Activated naive CD4-positive, alpha-beta T cell treated with anti-CD3 and anti-CD28 coated beads for 36 hours (primary cell): ENCODE measurements at regions not wholly inside any gene's neighbourhood (a gene's known extent, or its start where the extent isn't known, plus 50 kb on each side); places are given as distances from the start of the nearest gene placed in this dataset.

ENCODE experiments used
- CTCF ChIA-PET: fragments of 350-600 bp; sonication (Branson Sonifier 250); formaldehyde crosslinking; loops from one replicate; lab custom pipeline; 2021; ENCODE audit warnings: antibody characterized with exemption; lab: Charles Lee
- DNase-seq: peaks from one replicate; pipeline ENCODE4 v3.0.0-alpha.2; 2020
- H3K27ac Mint-ChIP-seq: one replicate; pipeline ENCODE4 v1.8.0; 2021; ENCODE audit warnings: mild to moderate bottlenecking, mixed read lengths
- H3K27me3 Mint-ChIP-seq: one replicate; pipeline ENCODE4 v1.8.0; 2021; ENCODE audit warnings: low read depth, mixed read lengths
- H3K36me3 Mint-ChIP-seq: one replicate; pipeline ENCODE4 v1.8.0; 2021; ENCODE audit warnings: low read depth, mixed read lengths
- H3K4me1 Mint-ChIP-seq: one replicate; pipeline ENCODE4 v1.8.0; 2021; ENCODE audit warnings: low read depth, mixed read lengths
- H3K4me3 Mint-ChIP-seq: one replicate; pipeline ENCODE4 v1.8.0; 2021; ENCODE audit warnings: mild to moderate bottlenecking, moderate library complexity, mixed read lengths
- H3K9me3 Mint-ChIP-seq: one replicate; pipeline ENCODE4 v1.8.0; 2021; ENCODE audit warnings: mixed read lengths
- intact Hi-C: fragments of 100-400 bp; cut with micrococcal nuclease; formaldehyde crosslinking; loops from one replicate; pipeline ENCODE4 v1.15.1; 2023

- Mint-ChIP-seq H3K27me3 (no peaks in the 10 kb centered on the region), H3K9me3 (peaks cover under 1% of the 10 kb centered on the region), H3K4me3 (no peak overlapping the region), H3K4me1 (no peaks in the 10 kb centered on the region), H3K27ac (no peak overlapping the region), H3K36me3 (no peaks in the 10 kb centered on the region)
- DNase-seq, result no peak
- CTCF ChIA-PET, result no interaction called here
- intact Hi-C loops, result no loop called here
Observed at GRCh38 chr7:40966693-40967092, 736.2 kb downstream of the INHBA start.

GRCh38 chr7:40965774-40966173 is 737.1 kb downstream of the INHBA start:
- Mint-ChIP-seq H3K9me3 (peaks cover 3% of the 10 kb centered on the region), H3K4me1 (no peaks in the 10 kb centered on the region), H3K36me3 (no peaks in the 10 kb centered on the region), H3K4me3 (no peak overlapping the region), H3K27me3 (no peaks in the 10 kb centered on the region), H3K27ac (no peak overlapping the region)
- CTCF ChIA-PET, result no interaction called here
- DNase-seq, result no peak
- intact Hi-C loops, result no loop called here

GRCh38 chr7:40965016-40965415 is 737.9 kb downstream of the INHBA start:
- H3K4me1 Mint-ChIP-seq, result no peaks in the 10 kb centered on the region
- no peak overlapping the region for H3K27ac Mint-ChIP-seq
- DNase-seq, result no peak
- CTCF ChIA-PET, result no interaction called here
- H3K9me3 Mint-ChIP-seq, result peaks cover 3% of the 10 kb centered on the region
- intact Hi-C loops, result no loop called here
- H3K4me3 Mint-ChIP-seq, result no peak overlapping the region
- H3K27me3 Mint-ChIP-seq, result no peaks in the 10 kb centered on the region
- H3K36me3 Mint-ChIP-seq, result no peaks in the 10 kb centered on the region

- peaks cover 3% of the 10 kb centered on the region for H3K9me3 Mint-ChIP-seq
Observed at GRCh38 chr7:40964610-40965009, 738.3 kb downstream of the INHBA start.

GRCh38 chr7:40959955-40960354 is 742.9 kb downstream of the INHBA start:
- H3K36me3 Mint-ChIP-seq, result no peaks in the 10 kb centered on the region
- intact Hi-C loops, result no loop called here
- no peak overlapping the region for H3K27ac Mint-ChIP-seq

More at GRCh38 chr7:40964610-40965009, 738.3 kb downstream of the INHBA start:
- no peak for DNase-seq
- Mint-ChIP-seq H3K4me1 (no peaks in the 10 kb centered on the region), H3K36me3 (no peaks in the 10 kb centered on the region), H3K27me3 (no peaks in the 10 kb centered on the region), H3K4me3 (no peak overlapping the region), H3K27ac (no peak overlapping the region)
- CTCF ChIA-PET, result no interaction called here
- intact Hi-C loops, result no loop called here

GRCh38 chr7:40948239-40948638 is 754.7 kb downstream of the INHBA start:
- Mint-ChIP-seq H3K27me3 (no peaks in the 10 kb centered on the region), H3K9me3 (peaks cover 38% of the 10 kb centered on the region), H3K27ac (no peak overlapping the region), H3K36me3 (peaks cover 3% of the 10 kb centered on the region), H3K4me1 (no peaks in the 10 kb centered on the region), H3K4me3 (no peak overlapping the region)
- no peak for DNase-seq
- CTCF ChIA-PET, result no interaction called here
- intact Hi-C loops, result no loop called here

More at GRCh38 chr7:40959955-40960354, 742.9 kb downstream of the INHBA start:
- Mint-ChIP-seq H3K4me1 (no peaks in the 10 kb centered on the region), H3K27me3 (no peaks in the 10 kb centered on the region), H3K4me3 (no peak overlapping the region), H3K9me3 (peaks cover 11% of the 10 kb centered on the region)
- CTCF ChIA-PET, result no interaction called here
- no peak for DNase-seq

- Mint-ChIP-seq H3K4me1 (no peaks in the 10 kb centered on the region), H3K36me3 (peaks cover 3% of the 10 kb centered on the region), H3K9me3 (peaks cover 38% of the 10 kb centered on the region), H3K27ac (no peak overlapping the region), H3K4me3 (no peak overlapping the region), H3K27me3 (no peaks in the 10 kb centered on the region)
- CTCF ChIA-PET, result no interaction called here
- intact Hi-C loops, result no loop called here
- no peak for DNase-seq
Observed at GRCh38 chr7:40947566-40947965, 755.3 kb downstream of the INHBA start.

- H3K27ac Mint-ChIP-seq, result no peak overlapping the region
- no peak overlapping the region for H3K4me3 Mint-ChIP-seq
- CTCF ChIA-PET, result no interaction called here
- H3K36me3 Mint-ChIP-seq, result peaks cover 3% of the 10 kb centered on the region
- H3K4me1 Mint-ChIP-seq, result no peaks in the 10 kb centered on the region
- peaks cover 36% of the 10 kb centered on the region for H3K9me3 Mint-ChIP-seq
- intact Hi-C loops, result no loop called here
- no peaks in the 10 kb centered on the region for H3K27me3 Mint-ChIP-seq
- no peak for DNase-seq
Observed at GRCh38 chr7:40946549-40946948, 756.3 kb downstream of the INHBA start.

- intact Hi-C loops, result no loop called here
- Mint-ChIP-seq H3K4me3 (no peak overlapping the region), H3K27me3 (no peaks in the 10 kb centered on the region), H3K36me3 (peaks cover 3% of the 10 kb centered on the region), H3K27ac (no peak overlapping the region), H3K9me3 (peaks cover 38% of the 10 kb centered on the region), H3K4me1 (no peaks in the 10 kb centered on the region)
- no peak for DNase-seq
- CTCF ChIA-PET, result no interaction called here
Observed at GRCh38 chr7:40945788-40946187, 757.1 kb downstream of the INHBA start.

GRCh38 chr7:40944981-40945585 is 757.8 kb downstream of the INHBA start:
- H3K27ac Mint-ChIP-seq, result no peak overlapping the region
- CTCF ChIA-PET, result interaction anchor here (0.6 kb wide), 1 partner anchor 769 kb away, joined by 3 read pairs; no protein-coding TSS in a partner anchor
- peaks cover 3% of the 10 kb centered on the region for H3K36me3 Mint-ChIP-seq
- intact Hi-C loops, result no loop called here
- no peak for DNase-seq
- no peaks in the 10 kb centered on the region for H3K27me3 Mint-ChIP-seq
- peaks cover 34% of the 10 kb centered on the region for H3K9me3 Mint-ChIP-seq
- no peaks in the 10 kb centered on the region for H3K4me1 Mint-ChIP-seq
- H3K4me3 Mint-ChIP-seq, result no peak overlapping the region

GRCh38 chr7:40937879-40938278 is 765.0 kb downstream of the INHBA start:
- Mint-ChIP-seq H3K9me3 (peaks cover 4% of the 10 kb centered on the region), H3K36me3 (no peaks in the 10 kb centered on the region), H3K4me1 (no peaks in the 10 kb centered on the region), H3K27ac (no peak overlapping the region), H3K4me3 (no peak overlapping the region), H3K27me3 (no peaks in the 10 kb centered on the region)
- intact Hi-C loops, result no loop called here
- CTCF ChIA-PET, result no interaction called here
- DNase-seq, result no peak

- Mint-ChIP-seq H3K4me3 (no peak overlapping the region), H3K27ac (no peak overlapping the region), H3K4me1 (no peaks in the 10 kb centered on the region), H3K27me3 (no peaks in the 10 kb centered on the region), H3K9me3 (peaks cover 7% of the 10 kb centered on the region), H3K36me3 (no peaks in the 10 kb centered on the region)
- no peak for DNase-seq
- intact Hi-C loops, result no loop called here
- CTCF ChIA-PET, result no interaction called here
Observed at GRCh38 chr7:40935435-40935834, 767.5 kb downstream of the INHBA start.

- H3K36me3 Mint-ChIP-seq, result no peaks in the 10 kb centered on the region
- DNase-seq, result no peak
- H3K4me1 Mint-ChIP-seq, result no peaks in the 10 kb centered on the region
- H3K9me3 Mint-ChIP-seq, result no peaks in the 10 kb centered on the region
- intact Hi-C loops, result no loop called here
- no peak overlapping the region for H3K4me3 Mint-ChIP-seq
- CTCF ChIA-PET, result interaction anchor here (0.8 kb wide), 1 partner anchor 115 kb away, joined by 3 read pairs; no protein-coding TSS in a partner anchor
- no peak overlapping the region for H3K27ac Mint-ChIP-seq
- H3K27me3 Mint-ChIP-seq, result no peaks in the 10 kb centered on the region
Observed at GRCh38 chr7:40923626-40924025, 779.3 kb downstream of the INHBA start.
